ENCODE measurements at regions not wholly inside any gene's neighbourhood (a gene's known extent, or its start where the extent isn't known, plus 50 kb on each side); places are given as distances from the start of the nearest gene placed in this dataset.

DNA sequence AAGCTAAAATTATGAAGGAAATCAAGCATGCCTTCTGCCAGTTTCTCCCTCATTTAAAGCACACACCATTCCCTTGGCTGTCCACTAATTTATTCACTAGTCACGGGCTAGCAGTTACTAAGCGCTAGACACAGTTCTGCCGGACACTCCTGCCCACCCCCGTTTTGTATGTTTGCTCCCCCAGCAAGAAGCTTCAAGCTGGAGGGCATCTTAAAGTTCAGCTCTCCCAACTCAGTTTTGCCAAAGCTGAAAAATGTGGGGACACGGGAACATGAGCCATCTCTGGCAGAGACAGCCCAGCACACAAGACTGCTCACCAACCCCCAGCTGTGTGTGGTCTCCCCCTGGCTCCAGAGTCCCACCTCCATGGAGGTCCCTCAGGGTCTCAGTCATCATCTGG, 263.6 kb downstream of the BRD1 start:
- DNase-seq: no peak

- DNase-seq: no peak
Measured at GRCh38 chr22:49562685-49563249, 264.9 kb downstream of the BRD1 start.

GRCh38 chr22:49561976-49562375, 265.7 kb downstream of the BRD1 start:
- DNase-seq: no peak

- no peak for DNase-seq
Measured at GRCh38 chr22:49561338-49561737, 266.3 kb downstream of the BRD1 start.

GRCh38 chr22:49555526-49555925, 272.1 kb downstream of the BRD1 start:
- DNase-seq: no peak

- DNase-seq: no peak
Measured at GRCh38 chr22:49554741-49555140, 272.9 kb downstream of the BRD1 start.

DNA sequence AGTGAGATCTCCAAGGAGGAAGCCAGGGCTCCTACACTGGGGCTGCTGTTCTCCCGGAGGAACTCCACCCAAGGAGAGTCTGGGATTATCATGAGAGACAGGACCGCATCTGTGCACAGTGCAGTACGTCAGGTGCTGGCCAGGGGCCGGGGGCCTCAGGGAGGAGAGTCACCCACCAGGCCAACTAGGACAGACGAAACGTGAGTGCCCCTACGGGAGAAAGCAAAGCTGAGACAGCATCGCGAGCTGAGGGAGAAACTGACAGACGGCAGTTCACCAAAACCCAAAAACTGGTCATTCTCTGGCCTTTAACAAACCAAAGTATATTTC, 273.4 kb downstream of the BRD1 start:
- DNase-seq: no peak

DNA sequence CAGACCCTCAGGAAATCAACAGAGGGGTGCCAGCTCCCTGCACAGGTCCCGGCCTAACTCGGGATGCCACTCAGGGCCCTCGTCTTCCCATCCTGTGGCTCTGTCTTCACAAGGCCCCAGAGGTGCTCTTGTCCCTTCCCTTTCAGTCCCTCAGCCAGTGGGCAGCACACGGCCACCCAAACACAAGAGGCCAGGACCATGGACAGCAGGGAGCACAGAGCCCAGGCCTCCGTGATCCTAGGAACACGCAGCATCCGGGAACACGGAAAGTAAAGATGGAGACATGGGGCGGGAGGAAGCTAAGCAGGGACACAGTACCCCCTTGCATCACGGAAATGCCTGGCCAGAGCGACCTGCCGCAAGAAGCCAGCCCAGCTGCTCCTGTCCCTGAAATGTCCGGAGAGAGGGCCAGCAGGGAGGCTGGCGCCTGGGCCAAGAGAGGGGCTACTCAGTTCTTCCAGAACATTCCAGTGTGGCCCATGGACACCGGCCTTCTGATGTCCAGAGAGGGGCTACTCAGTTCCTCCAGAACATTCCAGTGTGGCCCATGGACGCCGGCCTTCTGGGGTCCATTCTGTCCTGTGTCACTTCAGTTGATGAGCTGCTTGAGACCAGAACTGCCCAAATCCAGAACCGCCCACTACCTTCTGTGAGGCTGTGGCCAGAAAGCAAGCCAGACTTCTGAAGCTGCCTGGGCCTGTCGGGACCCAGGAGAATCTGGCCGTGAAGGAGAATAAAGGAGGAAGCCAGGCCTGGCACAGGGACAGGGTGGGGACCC, 274.0 kb downstream of the BRD1 start:
- DNase-seq: no peak

GRCh38 chr22:49553076-49553475, 274.6 kb downstream of the BRD1 start:
- DNase-seq: no peak

DNA sequence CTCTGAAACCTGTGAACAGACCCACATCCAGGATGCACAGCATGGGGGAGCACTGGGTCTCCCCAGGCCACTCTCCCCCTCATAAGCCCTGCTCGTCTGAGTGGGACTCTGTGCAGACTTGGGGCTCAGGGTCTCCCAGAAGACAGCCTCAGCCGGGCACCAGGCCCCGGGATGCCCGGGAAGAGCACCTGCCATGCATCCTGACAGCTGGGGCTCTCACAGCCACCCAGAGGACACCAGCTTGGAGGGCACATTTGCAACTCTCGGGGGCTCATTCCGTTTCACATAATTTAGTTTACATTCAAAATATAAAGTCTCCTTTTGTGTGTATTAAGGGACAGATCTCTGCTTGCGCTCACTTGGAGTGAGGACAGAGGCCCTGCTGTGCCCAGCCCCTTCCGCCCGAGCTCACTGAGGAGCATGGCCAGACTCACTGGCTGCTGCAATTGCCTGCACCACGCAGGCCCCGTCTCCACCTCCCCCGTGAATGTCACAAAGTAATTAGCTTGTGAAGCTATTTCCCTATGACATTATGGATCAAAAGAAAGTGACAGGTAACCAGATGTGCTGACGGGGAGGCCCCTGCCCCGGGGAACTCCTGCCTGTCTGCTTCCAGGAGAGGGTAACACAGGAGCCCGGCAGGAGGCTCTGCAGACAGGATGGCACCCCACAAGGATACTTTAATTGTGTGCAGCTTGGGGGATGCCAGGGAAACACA, 275.6 kb downstream of the BRD1 start:
- peak; percentile 21 for DNase-seq

GRCh38 chr22:49551446-49551845, 276.2 kb downstream of the BRD1 start:
- no peak for DNase-seq

GRCh38 chr22:49550766-49551362, 276.8 kb downstream of the BRD1 start:
- DNase-seq: no peak

GRCh38 chr22:49550141-49550430, 277.6 kb downstream of the BRD1 start:
- DNase-seq: no peak

DNA sequence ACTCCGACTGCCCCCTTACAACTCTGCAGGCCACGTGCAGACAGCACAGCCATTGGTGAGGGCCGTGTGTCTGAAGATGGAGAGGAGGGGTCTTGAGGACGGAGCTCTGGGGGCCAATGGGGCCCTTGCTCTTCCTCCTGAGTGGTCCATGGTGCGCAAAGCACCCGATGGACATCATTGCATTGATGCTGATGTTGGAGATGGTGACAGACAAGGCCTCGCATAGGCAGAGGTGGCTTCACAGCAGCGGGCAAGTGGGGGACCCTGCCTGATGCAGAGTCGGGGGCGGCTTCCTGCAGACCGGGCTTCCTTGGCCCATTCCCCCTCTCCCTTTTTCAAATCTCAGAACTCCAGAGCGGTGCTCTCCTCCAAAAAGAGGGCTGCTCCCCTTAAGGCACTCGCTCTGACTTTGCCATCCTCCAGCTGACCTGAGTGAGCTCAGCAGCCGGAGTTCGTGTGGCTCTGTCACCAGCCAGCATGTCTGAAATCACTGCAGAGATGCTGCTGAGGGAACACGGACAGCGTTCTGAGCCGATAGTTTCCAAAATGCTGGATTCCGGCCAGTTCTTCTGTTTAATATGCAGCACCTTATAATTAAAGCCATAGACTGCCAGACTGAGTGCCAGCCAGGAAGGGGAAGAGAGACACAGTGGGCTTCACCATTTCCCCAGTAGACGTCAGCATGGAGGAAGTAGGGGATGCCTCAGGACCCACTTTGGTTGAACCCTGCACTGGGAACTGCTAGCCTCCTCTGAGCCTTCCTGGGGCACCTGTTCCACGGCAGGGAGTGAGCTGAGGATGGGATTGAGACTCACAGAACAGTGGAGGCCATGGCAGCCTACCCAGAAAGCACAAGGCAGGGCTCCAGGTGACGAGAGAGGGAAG, 278.2 kb downstream of the BRD1 start:
- DNase-seq: peak; percentile 91

DNA sequence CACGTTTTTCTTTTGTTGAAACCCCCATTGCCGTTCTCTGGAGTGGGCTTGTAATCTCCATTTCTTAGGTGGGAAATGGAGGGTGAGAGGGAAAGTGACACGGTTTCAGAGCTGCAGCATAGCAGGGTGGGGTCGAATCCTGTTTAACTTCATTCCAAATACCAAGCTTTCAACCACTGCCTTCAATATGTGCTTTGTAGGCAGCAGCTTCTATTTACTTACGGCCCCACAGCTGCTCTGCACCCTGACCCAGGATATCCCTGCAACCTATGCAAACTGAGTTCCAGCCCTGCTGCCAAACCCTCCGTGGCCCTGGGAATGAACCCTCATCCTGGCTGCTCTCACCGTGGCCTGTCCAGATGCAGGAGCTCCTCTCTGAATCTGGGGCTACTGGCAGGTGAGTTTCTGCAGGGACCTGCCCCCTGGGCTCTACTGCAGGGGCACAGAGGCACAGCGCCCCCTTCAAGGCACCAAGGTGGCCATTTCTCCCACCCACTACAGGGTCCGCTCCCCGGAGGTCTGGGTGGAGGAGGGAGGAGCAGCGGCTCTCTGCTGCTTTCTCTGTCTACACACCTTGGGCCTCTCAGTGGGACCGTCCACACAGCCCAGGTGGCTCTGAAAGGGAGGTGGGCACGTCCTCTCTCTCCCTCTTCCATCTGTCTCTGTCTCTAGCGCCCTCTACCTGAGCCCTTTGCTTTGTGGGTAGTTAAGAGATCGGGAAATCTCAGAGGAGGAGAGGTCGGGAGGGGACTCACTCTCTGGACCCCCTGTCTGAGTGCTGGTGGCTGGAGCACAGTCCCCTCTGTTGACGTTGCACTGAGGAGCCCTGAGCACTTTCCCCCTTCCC, 279.1 kb downstream of the BRD1 start:
- no peak for DNase-seq

DNA sequence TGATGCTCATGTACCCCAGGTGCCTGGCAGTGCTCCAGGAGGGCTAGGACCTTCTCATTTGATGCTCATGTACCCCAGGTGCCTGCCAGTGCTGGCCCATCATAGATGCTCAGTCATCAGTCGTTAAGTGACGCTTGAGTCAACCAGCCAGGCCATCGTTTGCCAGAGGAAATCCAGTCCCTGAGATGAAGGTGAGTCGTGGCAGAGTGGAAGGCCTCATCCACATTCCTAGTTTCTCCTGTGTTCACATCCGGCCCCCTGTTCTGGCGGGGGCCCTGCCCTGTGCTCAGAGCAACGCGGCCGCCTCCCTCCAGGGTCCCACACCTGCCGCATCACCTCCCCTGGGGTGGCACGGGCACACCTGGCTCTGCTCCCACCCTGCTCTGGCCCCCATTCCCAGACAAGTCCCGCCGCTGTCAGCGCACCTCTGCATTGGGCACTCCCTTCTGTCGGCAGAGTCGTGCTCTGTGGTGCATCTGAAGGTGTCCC, 279.9 kb downstream of the BRD1 start:
- DNase-seq: no peak

- DNase-seq: no peak
Measured at GRCh38 chr22:49546811-49547585, 280.7 kb downstream of the BRD1 start.

GRCh38 chr22:49545606-49546005, 282.1 kb downstream of the BRD1 start:
- DNase-seq: no peak

GRCh38 chr22:49544286-49544685, 283.4 kb downstream of the BRD1 start:
- no peak for DNase-seq

- DNase-seq: no peak
Measured at GRCh38 chr22:49543876-49544275, 283.8 kb downstream of the BRD1 start.

- DNase-seq: no peak
Measured at GRCh38 chr22:49541693-49542230, 285.9 kb downstream of the BRD1 start.
